ENCODE measurements at regions not wholly inside any gene's neighbourhood (a gene's known extent, or its start where the extent isn't known, plus 50 kb on each side); places are given as distances from the start of the nearest gene placed in this dataset.

- H3K4me3 ChIP-seq (ENCODE audit: low read length): no peak overlapping the region
- H3K9me3 ChIP-seq (ENCODE audit: low read depth, low read length): no peaks in the 10 kb centered on the region
- H3K27me3 ChIP-seq (ENCODE audit: insufficient read depth, low read length): no peaks in the 10 kb centered on the region
- peaks cover 3% of the 10 kb centered on the region for H3K4me1 ChIP-seq (ENCODE audit: insufficient read depth, low read length)
These were observed 188.6 kb upstream of the ZNF608 start for GRCh38 chr5:124935065-124935464.

- Histone ChIP-seq H3K4me3 (ENCODE audit: low read length) (no peak overlapping the region), H3K4me1 (ENCODE audit: insufficient read depth, low read length) (peaks cover 7% of the 10 kb centered on the region), H3K9me3 (ENCODE audit: low read depth, low read length) (no peaks in the 10 kb centered on the region), H3K27me3 (ENCODE audit: insufficient read depth, low read length) (no peaks in the 10 kb centered on the region)
These were observed 190.1 kb upstream of the ZNF608 start for GRCh38 chr5:124936626-124936933.

- H3K27me3 ChIP-seq (ENCODE audit: insufficient read depth, low read length): no peaks in the 10 kb centered on the region
- peaks cover 9% of the 10 kb centered on the region for H3K4me1 ChIP-seq (ENCODE audit: insufficient read depth, low read length)
- no peak overlapping the region for H3K4me3 ChIP-seq (ENCODE audit: low read length)
- H3K9me3 ChIP-seq (ENCODE audit: low read depth, low read length): no peaks in the 10 kb centered on the region
These were observed 194.9 kb upstream of the ZNF608 start for GRCh38 chr5:124941051-124942049.

DNA sequence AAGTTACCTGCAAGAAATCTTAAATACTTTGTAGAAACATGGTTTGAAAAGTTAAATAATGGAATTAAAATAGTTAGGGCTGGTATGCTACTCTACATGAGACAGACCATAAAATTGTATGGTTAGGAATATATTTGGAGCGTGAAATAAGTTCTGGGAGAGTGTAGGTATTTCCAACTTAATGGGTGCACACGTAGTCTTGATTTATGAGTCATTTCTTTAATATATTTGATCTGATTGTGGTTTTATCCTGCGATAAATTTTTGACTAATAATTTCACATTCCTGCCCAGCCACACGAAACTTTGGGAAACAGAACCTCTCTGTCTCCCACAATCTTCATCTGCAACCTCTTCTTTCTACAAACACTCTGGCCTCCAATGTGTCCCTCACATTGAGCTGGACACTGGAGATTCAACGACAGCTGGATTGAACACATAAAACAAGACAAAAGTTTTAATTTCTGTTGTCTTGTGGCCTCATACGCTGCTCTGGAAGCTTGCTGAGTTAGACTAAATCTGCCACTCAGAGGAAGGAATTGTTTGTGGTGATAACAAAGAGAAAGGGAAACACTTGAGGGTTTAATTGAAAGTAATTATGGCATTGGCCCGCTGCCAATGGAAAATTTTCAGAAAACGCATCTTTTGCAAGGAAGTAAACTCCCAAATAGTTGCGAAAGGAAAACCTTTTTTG, 201.8 kb upstream of the ZNF608 start:
- Histone ChIP-seq H3K4me3 (ENCODE audit: low read length) (no peak overlapping the region), H3K9me3 (ENCODE audit: low read depth, low read length) (no peaks in the 10 kb centered on the region), H3K27me3 (ENCODE audit: insufficient read depth, low read length) (no peaks in the 10 kb centered on the region), H3K4me1 (ENCODE audit: insufficient read depth, low read length) (peaks cover 14% of the 10 kb centered on the region)

DNA sequence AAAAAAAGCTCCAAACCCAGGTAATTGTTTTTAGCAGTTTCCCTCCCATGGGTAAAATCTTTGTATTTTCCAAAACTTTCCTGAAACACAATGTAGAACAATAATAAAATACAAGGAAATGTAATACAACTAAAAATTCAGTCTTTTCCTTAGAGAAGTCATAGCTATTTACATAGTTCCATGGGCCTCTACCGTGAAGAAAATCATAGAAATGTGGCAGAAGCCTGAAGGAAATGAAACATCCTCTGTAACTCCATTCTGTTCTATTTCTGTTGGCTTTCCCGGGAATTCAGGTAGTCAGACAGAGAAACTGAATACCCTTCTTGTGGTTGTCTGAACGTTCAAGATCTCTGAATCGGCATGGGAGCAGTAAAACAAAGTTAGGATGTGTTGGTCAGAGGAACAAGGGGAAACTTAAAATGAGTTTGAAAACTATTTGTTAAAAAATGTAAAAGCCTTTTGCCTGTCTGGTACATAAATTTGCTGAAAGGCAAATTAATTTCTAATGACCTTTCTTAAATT, 202.4 kb upstream of the ZNF608 start:
- Histone ChIP-seq H3K4me3 (ENCODE audit: low read length) (no peak overlapping the region), H3K4me1 (ENCODE audit: insufficient read depth, low read length) (peaks cover 14% of the 10 kb centered on the region), H3K27me3 (ENCODE audit: insufficient read depth, low read length) (no peaks in the 10 kb centered on the region), H3K9me3 (ENCODE audit: low read depth, low read length) (no peaks in the 10 kb centered on the region)

DNA sequence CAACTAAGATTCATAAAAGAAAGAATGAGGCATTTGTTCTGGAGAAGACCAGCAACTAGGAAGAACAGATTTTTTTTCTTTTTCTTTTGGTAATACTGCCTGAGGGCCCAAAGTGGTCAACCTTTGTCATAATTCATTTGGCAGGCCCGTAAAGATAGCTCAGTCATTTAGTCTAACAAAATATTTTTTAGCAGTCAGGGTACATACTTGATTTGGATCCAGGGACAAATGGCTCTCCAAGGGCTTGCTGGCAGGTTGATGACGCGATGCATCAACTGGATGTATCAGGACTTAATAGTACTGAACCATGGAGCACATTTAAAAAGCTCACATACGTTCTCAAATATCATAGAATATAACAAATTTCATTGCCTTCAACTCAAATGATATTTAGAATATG, 203.4 kb upstream of the ZNF608 start:
- H3K4me3 ChIP-seq (ENCODE audit: low read length): no peak overlapping the region
- H3K4me1 ChIP-seq (ENCODE audit: insufficient read depth, low read length): peaks cover 14% of the 10 kb centered on the region
- no peaks in the 10 kb centered on the region for H3K9me3 ChIP-seq (ENCODE audit: low read depth, low read length)
- no peaks in the 10 kb centered on the region for H3K27me3 ChIP-seq (ENCODE audit: insufficient read depth, low read length)

DNA sequence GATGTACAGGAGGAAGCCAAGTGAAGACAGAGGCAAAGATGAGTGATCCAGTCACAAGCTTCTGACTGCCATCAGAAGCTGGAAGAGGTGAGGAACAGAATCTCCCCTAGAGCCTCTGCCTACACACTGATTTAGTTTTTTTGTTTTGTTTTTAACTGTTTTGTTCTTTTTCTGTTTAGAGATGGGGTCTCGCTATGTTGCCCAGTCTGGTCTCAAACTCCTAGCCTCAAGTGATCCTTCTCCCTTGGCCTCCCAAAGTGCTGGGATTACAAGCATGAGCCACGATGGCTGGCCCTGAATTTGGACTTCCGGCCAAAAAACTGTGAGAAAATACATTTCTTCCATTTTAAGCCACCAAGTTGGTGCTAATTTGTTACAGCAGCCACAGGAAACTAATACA, 204.7 kb upstream of the ZNF608 start:
- Histone ChIP-seq H3K4me1 (ENCODE audit: insufficient read depth, low read length) (peaks cover 14% of the 10 kb centered on the region), H3K4me3 (ENCODE audit: low read length) (no peak overlapping the region), H3K9me3 (ENCODE audit: low read depth, low read length) (no peaks in the 10 kb centered on the region), H3K27me3 (ENCODE audit: insufficient read depth, low read length) (no peaks in the 10 kb centered on the region)

DNA sequence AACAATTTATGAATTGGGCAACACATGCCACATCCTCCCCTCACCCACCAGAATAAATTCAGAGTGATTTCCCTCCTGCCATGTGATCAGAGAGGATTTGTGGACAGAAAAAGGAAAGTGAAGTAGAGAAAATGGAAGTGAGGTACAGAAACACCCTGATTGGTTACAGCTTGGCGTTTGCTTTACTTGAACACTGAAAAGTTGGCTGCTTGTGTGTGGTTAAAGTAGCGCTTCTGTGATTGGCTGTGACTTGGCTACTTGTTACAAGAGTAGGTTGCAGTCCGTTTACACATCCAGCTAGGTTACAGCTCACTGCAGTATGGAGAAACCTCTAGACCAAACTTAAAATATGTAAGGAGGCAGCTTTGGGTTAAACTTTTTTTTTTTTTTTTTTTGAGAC, 205.2 kb upstream of the ZNF608 start:
- no peak overlapping the region for H3K4me3 ChIP-seq (ENCODE audit: low read length)
- H3K9me3 ChIP-seq (ENCODE audit: low read depth, low read length): no peaks in the 10 kb centered on the region
- no peaks in the 10 kb centered on the region for H3K27me3 ChIP-seq (ENCODE audit: insufficient read depth, low read length)
- H3K4me1 ChIP-seq (ENCODE audit: insufficient read depth, low read length): peaks cover 14% of the 10 kb centered on the region

GRCh38 chr5:124952079-124952478, 205.6 kb upstream of the ZNF608 start:
- Histone ChIP-seq H3K9me3 (ENCODE audit: low read depth, low read length) (no peaks in the 10 kb centered on the region), H3K4me1 (ENCODE audit: insufficient read depth, low read length) (peaks cover 14% of the 10 kb centered on the region), H3K4me3 (ENCODE audit: low read length) (no peak overlapping the region), H3K27me3 (ENCODE audit: insufficient read depth, low read length) (no peaks in the 10 kb centered on the region)

- Histone ChIP-seq H3K4me1 (ENCODE audit: insufficient read depth, low read length) (peaks cover 14% of the 10 kb centered on the region), H3K9me3 (ENCODE audit: low read depth, low read length) (no peaks in the 10 kb centered on the region), H3K4me3 (ENCODE audit: low read length) (no peak overlapping the region), H3K27me3 (ENCODE audit: insufficient read depth, low read length) (no peaks in the 10 kb centered on the region)
These were observed 206.1 kb upstream of the ZNF608 start for GRCh38 chr5:124952566-124952965.

GRCh38 chr5:124954784-124955183, 208.3 kb upstream of the ZNF608 start:
- no peak overlapping the region for H3K4me3 ChIP-seq (ENCODE audit: low read length)
- peaks cover 9% of the 10 kb centered on the region for H3K4me1 ChIP-seq (ENCODE audit: insufficient read depth, low read length)
- no peaks in the 10 kb centered on the region for H3K9me3 ChIP-seq (ENCODE audit: low read depth, low read length)
- H3K27me3 ChIP-seq (ENCODE audit: insufficient read depth, low read length): no peaks in the 10 kb centered on the region

GRCh38 chr5:124956471-124957029, 210.1 kb upstream of the ZNF608 start:
- Histone ChIP-seq H3K27me3 (ENCODE audit: insufficient read depth, low read length) (no peaks in the 10 kb centered on the region), H3K9me3 (ENCODE audit: low read depth, low read length) (no peaks in the 10 kb centered on the region), H3K4me3 (ENCODE audit: low read length) (no peak overlapping the region), H3K4me1 (ENCODE audit: insufficient read depth, low read length) (peaks cover 4% of the 10 kb centered on the region)

- Histone ChIP-seq H3K27me3 (ENCODE audit: insufficient read depth, low read length) (no peaks in the 10 kb centered on the region), H3K9me3 (ENCODE audit: low read depth, low read length) (no peaks in the 10 kb centered on the region), H3K4me3 (ENCODE audit: low read length) (no peak overlapping the region), H3K4me1 (ENCODE audit: insufficient read depth, low read length) (no peaks in the 10 kb centered on the region)
These were observed 210.6 kb upstream of the ZNF608 start for GRCh38 chr5:124957063-124957462.

DNA sequence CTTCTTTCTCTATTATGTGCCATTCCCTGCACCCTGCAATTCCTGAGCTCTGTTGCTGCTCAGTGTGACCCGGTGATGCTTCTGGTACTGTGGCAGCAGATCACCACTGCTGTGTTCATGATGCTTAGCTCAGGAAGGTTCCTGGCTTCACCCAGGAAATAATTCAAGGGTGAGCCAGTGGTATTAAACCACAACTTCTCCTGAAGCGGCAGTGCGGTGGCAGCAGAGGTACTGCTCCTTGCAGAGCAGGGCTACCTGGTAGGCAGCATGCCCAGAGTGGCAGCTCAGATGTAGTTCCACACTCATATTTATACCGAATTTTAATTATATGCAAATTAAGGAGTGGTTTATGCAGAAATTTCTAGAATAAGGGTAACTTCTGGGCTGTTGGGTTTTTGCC, 213.8 kb upstream of the ZNF608 start:
- peaks cover 12% of the 10 kb centered on the region for H3K4me1 ChIP-seq (ENCODE audit: insufficient read depth, low read length)
- H3K27me3 ChIP-seq (ENCODE audit: insufficient read depth, low read length): no peaks in the 10 kb centered on the region
- no peaks in the 10 kb centered on the region for H3K9me3 ChIP-seq (ENCODE audit: low read depth, low read length)
- H3K4me3 ChIP-seq (ENCODE audit: low read length): no peak overlapping the region

- Histone ChIP-seq H3K9me3 (ENCODE audit: low read depth, low read length) (no peaks in the 10 kb centered on the region), H3K27me3 (ENCODE audit: insufficient read depth, low read length) (no peaks in the 10 kb centered on the region), H3K4me1 (ENCODE audit: insufficient read depth, low read length) (peaks cover 12% of the 10 kb centered on the region), H3K4me3 (ENCODE audit: low read length) (no peak overlapping the region)
These were observed 215.1 kb upstream of the ZNF608 start for GRCh38 chr5:124961521-124961920.

Data from mononuclear cell (primary cell).